ENCODE measurements at regions not wholly inside any gene's neighbourhood (a gene's known extent, or its start where the extent isn't known, plus 50 kb on each side); places are given as distances from the start of the nearest gene placed in this dataset.

DNA sequence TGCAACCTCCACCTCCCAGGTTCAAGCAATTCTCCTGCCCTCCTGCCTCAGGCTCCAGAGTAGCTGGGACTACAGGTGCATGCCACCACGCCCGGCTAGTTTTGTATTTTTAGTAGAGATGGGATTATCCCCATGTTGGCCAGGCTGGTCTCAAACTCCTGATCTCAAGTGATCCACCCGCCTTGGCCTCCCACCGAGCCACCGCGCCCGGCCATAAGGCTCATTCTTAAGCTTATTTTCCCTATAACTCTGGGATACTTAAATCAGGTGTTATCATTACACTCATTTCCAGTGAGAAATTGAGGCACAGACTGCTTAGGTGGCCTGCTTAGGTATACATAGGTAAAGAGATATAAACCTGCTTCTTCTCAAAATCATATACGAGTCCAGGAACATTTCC lies 188.3 kb upstream of the MTNR1B start:
- no peaks in the 10 kb centered on the region for H3K9me3 ChIP-seq
- TF ChIP-seq, protein P1, sequence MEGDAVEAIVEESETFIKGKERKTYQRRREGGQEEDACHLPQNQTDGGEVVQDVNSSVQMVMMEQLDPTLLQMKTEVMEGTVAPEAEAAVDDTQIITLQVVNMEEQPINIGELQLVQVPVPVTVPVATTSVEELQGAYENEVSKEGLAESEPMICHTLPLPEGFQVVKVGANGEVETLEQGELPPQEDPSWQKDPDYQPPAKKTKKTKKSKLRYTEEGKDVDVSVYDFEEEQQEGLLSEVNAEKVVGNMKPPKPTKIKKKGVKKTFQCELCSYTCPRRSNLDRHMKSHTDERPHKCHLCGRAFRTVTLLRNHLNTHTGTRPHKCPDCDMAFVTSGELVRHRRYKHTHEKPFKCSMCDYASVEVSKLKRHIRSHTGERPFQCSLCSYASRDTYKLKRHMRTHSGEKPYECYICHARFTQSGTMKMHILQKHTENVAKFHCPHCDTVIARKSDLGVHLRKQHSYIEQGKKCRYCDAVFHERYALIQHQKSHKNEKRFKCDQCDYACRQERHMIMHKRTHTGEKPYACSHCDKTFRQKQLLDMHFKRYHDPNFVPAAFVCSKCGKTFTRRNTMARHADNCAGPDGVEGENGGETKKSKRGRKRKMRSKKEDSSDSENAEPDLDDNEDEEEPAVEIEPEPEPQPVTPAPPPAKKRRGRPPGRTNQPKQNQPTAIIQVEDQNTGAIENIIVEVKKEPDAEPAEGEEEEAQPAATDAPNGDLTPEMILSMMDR (IDR thresholded peaks at IDR 0.05; ENCODE audit: insufficient read depth in 1 of 2, low read depth in 1 of 2, low read length in 1 of 2, severe bottlenecking in 1 of 2, unreplicated experiment in 1 of 2), result no peak
- no peaks in the 10 kb centered on the region; the same call in 1 of the 2 replicates for H3K36me3 ChIP-seq (ENCODE audit: control insufficient read depth, insufficient read depth, low read length)
- H3K4me1 Mint-ChIP-seq (ENCODE audit: low read depth, unreplicated experiment), result no peaks in the 10 kb centered on the region
- no TSS peak for BruUV-seq (replicated peaks)
- H3K9me3 Mint-ChIP-seq (ENCODE audit: unreplicated experiment), result no peaks in the 10 kb centered on the region
- intact Hi-C loops (cut with micrococcal nuclease; ENCODE audit: unreplicated experiment), result no loop called here
- ChIA-PET CTCF (no interaction called here), POLR2A (no interaction called here)
- no peaks in the 10 kb centered on the region for H3K4me1 ChIP-seq
- H3K27me3 ChIP-seq (replicated peaks; ENCODE audit: control insufficient read depth, insufficient read depth, low read length), result no peaks in the 10 kb centered on the region
- peaks cover 5% of the 10 kb centered on the region for H3K27me3 Mint-ChIP-seq (ENCODE audit: insufficient read depth, unreplicated experiment)
- DNase-seq, result no peak
- no peak overlapping the region for H3K4me3 ChIP-seq (ENCODE audit: low read depth, low read length)
- H3K27ac Mint-ChIP-seq (ENCODE audit: unreplicated experiment), result no peak overlapping the region
- no peak overlapping the region for H3K4me3 Mint-ChIP-seq (ENCODE audit: unreplicated experiment)
- H3K36me3 Mint-ChIP-seq (ENCODE audit: insufficient read depth, unreplicated experiment), result no peaks in the 10 kb centered on the region

DNA sequence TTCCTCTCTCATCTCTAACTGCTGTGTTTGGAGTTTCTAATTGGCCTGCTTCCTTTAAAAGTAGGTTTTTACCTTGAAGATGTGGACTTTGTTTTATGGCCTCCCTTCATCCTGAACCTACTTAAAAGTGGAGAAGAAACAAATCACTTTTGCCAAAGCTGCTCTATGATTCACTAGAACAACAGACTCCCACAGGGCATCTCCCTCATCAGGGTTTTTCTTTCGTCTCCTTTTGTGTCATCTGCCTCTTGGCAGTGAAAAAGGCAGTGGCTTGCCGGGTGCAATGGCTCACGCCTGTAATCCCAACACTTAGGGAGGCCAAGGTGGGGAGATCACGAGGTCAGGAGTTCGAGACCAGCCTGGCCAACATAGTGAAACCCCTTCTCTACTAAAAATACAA lies 186.6 kb upstream of the MTNR1B start:
- Mint-ChIP-seq H3K27ac (ENCODE audit: unreplicated experiment) (no peak overlapping the region), H3K9me3 (ENCODE audit: unreplicated experiment) (no peaks in the 10 kb centered on the region), H3K4me1 (ENCODE audit: low read depth, unreplicated experiment) (no peaks in the 10 kb centered on the region), H3K4me3 (ENCODE audit: unreplicated experiment) (no peak overlapping the region), H3K36me3 (ENCODE audit: insufficient read depth, unreplicated experiment) (no peaks in the 10 kb centered on the region), H3K27me3 (ENCODE audit: insufficient read depth, unreplicated experiment) (peaks cover 3% of the 10 kb centered on the region)
- no peaks in the 10 kb centered on the region for H3K9me3 ChIP-seq
- POLR2A ChIA-PET, result no interaction called here
- H3K4me1 ChIP-seq, result no peaks in the 10 kb centered on the region
- no peaks in the 10 kb centered on the region; the same call in 1 of the 2 replicates for H3K36me3 ChIP-seq (ENCODE audit: control insufficient read depth, insufficient read depth, low read length)
- no TSS peak for BruUV-seq (replicated peaks)
- no peak for DNase-seq
- H3K27me3 ChIP-seq (replicated peaks; ENCODE audit: control insufficient read depth, insufficient read depth, low read length), result no peaks in the 10 kb centered on the region
- TF ChIP-seq, protein P1 (IDR thresholded peaks at IDR 0.05; ENCODE audit: insufficient read depth in 1 of 2, low read depth in 1 of 2, low read length in 1 of 2, severe bottlenecking in 1 of 2, unreplicated experiment in 1 of 2), result no peak
- no peak overlapping the region for H3K4me3 ChIP-seq (ENCODE audit: low read depth, low read length)
- intact Hi-C loops (cut with micrococcal nuclease; ENCODE audit: unreplicated experiment), result no loop called here
- CTCF ChIA-PET, result no interaction called here

DNA sequence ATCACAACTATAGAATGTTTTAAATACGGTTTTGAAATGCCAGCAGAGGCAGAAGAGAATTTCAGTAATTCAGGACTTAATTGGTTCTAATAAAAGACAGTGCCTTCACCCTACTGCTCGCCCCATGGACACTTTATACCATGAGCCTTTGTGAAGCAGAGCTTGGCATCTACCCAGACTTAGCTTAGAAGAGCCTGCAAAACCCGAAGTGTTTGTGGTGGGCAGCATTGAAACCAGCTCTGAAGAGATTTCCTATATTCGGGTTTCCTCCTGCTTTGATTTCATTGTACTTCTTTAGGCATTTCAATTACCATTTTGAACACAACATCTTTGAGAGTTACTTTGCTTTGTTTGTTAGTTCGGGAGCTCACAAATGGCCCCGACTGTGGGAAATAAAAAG lies 185.1 kb upstream of the MTNR1B start:
- BruUV-seq (replicated peaks), result no TSS peak
- ChIA-PET POLR2A (no interaction called here), CTCF (no interaction called here)
- H3K9me3 ChIP-seq, result no peaks in the 10 kb centered on the region
- H3K4me1 Mint-ChIP-seq (ENCODE audit: low read depth, unreplicated experiment), result no peaks in the 10 kb centered on the region
- no peaks in the 10 kb centered on the region for H3K4me1 ChIP-seq
- no peak overlapping the region for H3K27ac Mint-ChIP-seq (ENCODE audit: unreplicated experiment)
- no peak overlapping the region for H3K4me3 Mint-ChIP-seq (ENCODE audit: unreplicated experiment)
- no peaks in the 10 kb centered on the region for H3K36me3 Mint-ChIP-seq (ENCODE audit: insufficient read depth, unreplicated experiment)
- intact Hi-C loops (cut with micrococcal nuclease; ENCODE audit: unreplicated experiment), result no loop called here
- DNase-seq, result no peak
- H3K4me3 ChIP-seq (ENCODE audit: low read depth, low read length), result no peak overlapping the region
- TF ChIP-seq, protein P1 (IDR thresholded peaks at IDR 0.05; ENCODE audit: insufficient read depth in 1 of 2, low read depth in 1 of 2, low read length in 1 of 2, severe bottlenecking in 1 of 2, unreplicated experiment in 1 of 2), result no peak
- no peaks in the 10 kb centered on the region for H3K9me3 Mint-ChIP-seq (ENCODE audit: unreplicated experiment)
- no peaks in the 10 kb centered on the region for H3K27me3 Mint-ChIP-seq (ENCODE audit: insufficient read depth, unreplicated experiment)
- H3K27me3 ChIP-seq (replicated peaks; ENCODE audit: control insufficient read depth, insufficient read depth, low read length), result no peaks in the 10 kb centered on the region
- H3K36me3 ChIP-seq (ENCODE audit: control insufficient read depth, insufficient read depth, low read length), result no peaks in the 10 kb centered on the region; the same call in 1 of the 2 replicates

Data from Caco-2 (cell line).